ENCODE measurements at regions not wholly inside any gene's neighbourhood (a gene's known extent, or its start where the extent isn't known, plus 50 kb on each side); places are given as distances from the start of the nearest gene placed in this dataset.

DNA sequence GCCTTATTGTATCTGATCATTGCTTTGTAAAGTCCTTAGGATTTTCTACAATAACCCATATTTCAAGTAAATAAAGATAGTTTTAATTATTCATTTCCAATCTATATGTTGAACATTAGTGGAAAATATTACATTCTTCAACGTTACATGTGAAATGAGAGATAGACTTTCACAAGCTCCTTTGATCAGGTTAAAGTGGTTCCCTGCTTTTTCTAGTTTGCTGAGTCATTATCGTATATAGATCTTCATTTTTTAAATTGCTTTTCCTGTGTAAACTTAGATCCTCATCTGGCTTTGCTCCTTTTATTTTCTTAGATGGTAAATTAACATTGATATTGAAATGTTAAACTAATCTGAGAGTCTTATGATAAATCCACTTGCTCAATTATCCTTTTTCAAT lies 599.0 kb downstream of the TRAM1L1 start:
- in situ Hi-C loops (cut with HindIII; ENCODE audit: low pct_unique_long_range_greater_than_20kb, low sequenced_read_pairs) (no loop called here), intact Hi-C loops (cut with micrococcal nuclease; ENCODE audit: unreplicated experiment) (no loop called here)
- Histone ChIP-seq H3K27me3 (ENCODE audit: control insufficient read depth, insufficient read depth, low read length) (no peaks in the 10 kb centered on the region), H3K9me3 (ENCODE audit: control insufficient read depth, insufficient read depth, low read depth, low read length) (no peaks in the 10 kb centered on the region), H3K36me3 (ENCODE audit: control insufficient read depth, insufficient read depth, low read length) (no peaks in the 10 kb centered on the region), H3K4me3 (ENCODE audit: low read depth in 2 of 2, low read length in 2 of 2) (no peak overlapping the region), H3K27ac (ENCODE audit: low read length) (no peak overlapping the region), H3K4me1 (ENCODE audit: control insufficient read depth, insufficient read depth, low read length) (no peaks in the 10 kb centered on the region)
- BruUV-seq (replicated peaks): no TSS peak
- ChIA-PET POLR2A (no interaction called here), CTCF (no interaction called here)
- ATAC-seq (no peak), DNase-seq (ENCODE audit: low read depth, low spot score) (no peak)
- no peak for TF ChIP-seq POLR2AphosphoS5 (IDR thresholded peaks at IDR 0.05; ENCODE audit: low read depth, low read length)

DNA sequence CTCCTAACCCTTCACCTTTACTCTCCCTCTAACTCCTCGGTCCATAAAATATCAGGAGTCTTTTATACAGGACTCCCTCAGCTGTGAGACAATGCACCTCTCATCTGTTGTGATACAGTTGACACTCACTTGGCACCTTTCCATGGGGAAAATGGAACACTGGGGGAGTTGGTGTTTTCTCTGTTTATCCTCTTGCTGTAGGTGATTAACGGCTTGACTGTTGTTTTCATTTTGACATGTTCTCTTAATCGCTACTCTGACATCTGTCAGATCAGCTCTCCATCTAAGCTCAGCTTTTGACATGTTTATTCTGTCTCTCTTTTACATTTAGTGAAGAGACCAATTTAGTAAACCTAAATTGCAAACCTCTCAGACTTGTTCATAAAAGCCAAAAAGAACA lies 604.8 kb downstream of the TRAM1L1 start:
- intact Hi-C loops (cut with micrococcal nuclease; ENCODE audit: unreplicated experiment) (no loop called here), in situ Hi-C loops (cut with HindIII; ENCODE audit: low pct_unique_long_range_greater_than_20kb, low sequenced_read_pairs) (no loop called here)
- TF ChIP-seq, protein P1, sequence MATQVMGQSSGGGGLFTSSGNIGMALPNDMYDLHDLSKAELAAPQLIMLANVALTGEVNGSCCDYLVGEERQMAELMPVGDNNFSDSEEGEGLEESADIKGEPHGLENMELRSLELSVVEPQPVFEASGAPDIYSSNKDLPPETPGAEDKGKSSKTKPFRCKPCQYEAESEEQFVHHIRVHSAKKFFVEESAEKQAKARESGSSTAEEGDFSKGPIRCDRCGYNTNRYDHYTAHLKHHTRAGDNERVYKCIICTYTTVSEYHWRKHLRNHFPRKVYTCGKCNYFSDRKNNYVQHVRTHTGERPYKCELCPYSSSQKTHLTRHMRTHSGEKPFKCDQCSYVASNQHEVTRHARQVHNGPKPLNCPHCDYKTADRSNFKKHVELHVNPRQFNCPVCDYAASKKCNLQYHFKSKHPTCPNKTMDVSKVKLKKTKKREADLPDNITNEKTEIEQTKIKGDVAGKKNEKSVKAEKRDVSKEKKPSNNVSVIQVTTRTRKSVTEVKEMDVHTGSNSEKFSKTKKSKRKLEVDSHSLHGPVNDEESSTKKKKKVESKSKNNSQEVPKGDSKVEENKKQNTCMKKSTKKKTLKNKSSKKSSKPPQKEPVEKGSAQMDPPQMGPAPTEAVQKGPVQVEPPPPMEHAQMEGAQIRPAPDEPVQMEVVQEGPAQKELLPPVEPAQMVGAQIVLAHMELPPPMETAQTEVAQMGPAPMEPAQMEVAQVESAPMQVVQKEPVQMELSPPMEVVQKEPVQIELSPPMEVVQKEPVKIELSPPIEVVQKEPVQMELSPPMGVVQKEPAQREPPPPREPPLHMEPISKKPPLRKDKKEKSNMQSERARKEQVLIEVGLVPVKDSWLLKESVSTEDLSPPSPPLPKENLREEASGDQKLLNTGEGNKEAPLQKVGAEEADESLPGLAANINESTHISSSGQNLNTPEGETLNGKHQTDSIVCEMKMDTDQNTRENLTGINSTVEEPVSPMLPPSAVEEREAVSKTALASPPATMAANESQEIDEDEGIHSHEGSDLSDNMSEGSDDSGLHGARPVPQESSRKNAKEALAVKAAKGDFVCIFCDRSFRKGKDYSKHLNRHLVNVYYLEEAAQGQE (IDR thresholded peaks at IDR 0.05; ENCODE audit: insufficient read depth in 1 of 2, low read depth in 2 of 2, low read length in 1 of 2): no peak
- TF ChIP-seq POLR2AphosphoS5 (IDR thresholded peaks at IDR 0.05; ENCODE audit: low read depth, low read length) (no peak), SIN3A (IDR thresholded peaks at IDR 0.05; ENCODE audit: borderline replicate concordance, insufficient read depth, low read depth, low read length) (no peak), TCF7L2 (IDR thresholded peaks at IDR 0.05; ENCODE audit: low read depth, low read length) (no peak)
- TF ChIP-seq, protein P2, sequence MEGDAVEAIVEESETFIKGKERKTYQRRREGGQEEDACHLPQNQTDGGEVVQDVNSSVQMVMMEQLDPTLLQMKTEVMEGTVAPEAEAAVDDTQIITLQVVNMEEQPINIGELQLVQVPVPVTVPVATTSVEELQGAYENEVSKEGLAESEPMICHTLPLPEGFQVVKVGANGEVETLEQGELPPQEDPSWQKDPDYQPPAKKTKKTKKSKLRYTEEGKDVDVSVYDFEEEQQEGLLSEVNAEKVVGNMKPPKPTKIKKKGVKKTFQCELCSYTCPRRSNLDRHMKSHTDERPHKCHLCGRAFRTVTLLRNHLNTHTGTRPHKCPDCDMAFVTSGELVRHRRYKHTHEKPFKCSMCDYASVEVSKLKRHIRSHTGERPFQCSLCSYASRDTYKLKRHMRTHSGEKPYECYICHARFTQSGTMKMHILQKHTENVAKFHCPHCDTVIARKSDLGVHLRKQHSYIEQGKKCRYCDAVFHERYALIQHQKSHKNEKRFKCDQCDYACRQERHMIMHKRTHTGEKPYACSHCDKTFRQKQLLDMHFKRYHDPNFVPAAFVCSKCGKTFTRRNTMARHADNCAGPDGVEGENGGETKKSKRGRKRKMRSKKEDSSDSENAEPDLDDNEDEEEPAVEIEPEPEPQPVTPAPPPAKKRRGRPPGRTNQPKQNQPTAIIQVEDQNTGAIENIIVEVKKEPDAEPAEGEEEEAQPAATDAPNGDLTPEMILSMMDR (IDR thresholded peaks at IDR 0.05): no peak
- no peaks in the 10 kb centered on the region for H3K36me3 ChIP-seq (ENCODE audit: control insufficient read depth, insufficient read depth, low read length)
- ATAC-seq (no peak), DNase-seq (ENCODE audit: low read depth, low spot score) (no peak)
- POLR2A ChIA-PET: no interaction called here
- H3K4me3 ChIP-seq (ENCODE audit: low read depth in 2 of 2, low read length in 2 of 2): no peak overlapping the region
- no peaks in the 10 kb centered on the region for H3K9me3 ChIP-seq (ENCODE audit: control insufficient read depth, insufficient read depth, low read depth, low read length)
- BruUV-seq (replicated peaks): no TSS peak
- H3K27me3 ChIP-seq (ENCODE audit: control insufficient read depth, insufficient read depth, low read length): no peaks in the 10 kb centered on the region
- H3K4me1 ChIP-seq (ENCODE audit: control insufficient read depth, insufficient read depth, low read length): no peaks in the 10 kb centered on the region
- H3K27ac ChIP-seq (ENCODE audit: low read length): no peak overlapping the region
- CTCF ChIA-PET: no interaction called here

DNA sequence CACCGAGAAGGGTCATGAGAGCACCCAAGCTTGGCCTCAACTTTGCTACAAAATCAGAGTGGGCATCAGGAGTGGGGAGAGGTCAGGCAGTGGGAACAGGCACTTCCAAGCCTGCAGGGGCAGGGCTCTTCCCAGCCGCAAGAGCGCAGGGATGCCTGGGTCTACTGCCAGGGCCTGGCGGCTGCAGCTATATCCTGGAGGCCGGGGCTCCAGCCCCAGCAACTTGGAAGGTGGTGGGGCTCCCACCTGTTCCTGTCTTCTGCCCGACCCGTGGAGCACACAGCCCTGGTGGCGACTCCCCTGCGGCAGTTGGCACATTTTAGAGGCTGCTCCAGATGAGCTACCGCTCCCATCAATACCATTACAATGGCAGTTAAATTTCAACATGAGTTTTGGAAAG lies 607.0 kb downstream of the TRAM1L1 start:
- intact Hi-C loops (cut with micrococcal nuclease; ENCODE audit: unreplicated experiment) (no loop called here), in situ Hi-C loops (cut with HindIII; ENCODE audit: low pct_unique_long_range_greater_than_20kb, low sequenced_read_pairs) (no loop called here)
- DNase-seq (ENCODE audit: low read depth, low spot score) (no peak), ATAC-seq (no peak)
- Histone ChIP-seq H3K27me3 (ENCODE audit: control insufficient read depth, insufficient read depth, low read length) (no peaks in the 10 kb centered on the region), H3K27ac (ENCODE audit: low read length) (no peak overlapping the region), H3K4me3 (ENCODE audit: low read depth in 2 of 2, low read length in 2 of 2) (no peak overlapping the region), H3K9me3 (ENCODE audit: control insufficient read depth, insufficient read depth, low read depth, low read length) (no peaks in the 10 kb centered on the region), H3K36me3 (ENCODE audit: control insufficient read depth, insufficient read depth, low read length) (no peaks in the 10 kb centered on the region), H3K4me1 (ENCODE audit: control insufficient read depth, insufficient read depth, low read length) (no peaks in the 10 kb centered on the region)
- POLR2A ChIA-PET: no interaction called here
- TF ChIP-seq SIN3A (IDR thresholded peaks at IDR 0.05; ENCODE audit: borderline replicate concordance, insufficient read depth, low read depth, low read length) (no peak), POLR2AphosphoS5 (IDR thresholded peaks at IDR 0.05; ENCODE audit: low read depth, low read length) (no peak), TCF7L2 (IDR thresholded peaks at IDR 0.05; ENCODE audit: low read depth, low read length) (no peak)
- TF ChIP-seq, protein P1 (IDR thresholded peaks at IDR 0.05; ENCODE audit: insufficient read depth in 1 of 2, low read depth in 2 of 2, low read length in 1 of 2): no peak
- TF ChIP-seq, protein P2 (IDR thresholded peaks at IDR 0.05): no peak
- BruUV-seq (replicated peaks): no TSS peak
- CTCF ChIA-PET: no interaction called here
